ENCODE measurements at regions not wholly inside any gene's neighbourhood (a gene's known extent, or its start where the extent isn't known, plus 50 kb on each side); places are given as distances from the start of the nearest gene placed in this dataset.
"Not testable (repeated sequence)": the region's sequence is repeated elsewhere in the genome, so short reads cannot be mapped to it uniquely, and the experiment has no call there.

- not testable (repeated sequence) for TF ChIP-seq CTCF (tag by site-specific recombination; IDR thresholded peaks at IDR 0.05); ATF2 (tag by site-specific recombination; IDR thresholded peaks at IDR 0.05; ENCODE audit: low read depth)
Observed at GRCh38 chr17:64792276-64792675, 127.0 kb downstream of the LRRC37A3 start.
